ENCODE measurements at regions not wholly inside any gene's neighbourhood (a gene's known extent, or its start where the extent isn't known, plus 50 kb on each side); places are given as distances from the start of the nearest gene placed in this dataset.

- TF ChIP-seq POU2F2 (IDR thresholded peaks at IDR 0.05; ENCODE audit: low read depth, low read length): no peak
- no peak for TF ChIP-seq TAF1 (IDR thresholded peaks at IDR 0.05; ENCODE audit: low read depth, low read length)
- no peak for TF ChIP-seq PAX5 (IDR thresholded peaks at IDR 0.05; ENCODE audit: insufficient read depth, low read length, severe bottlenecking)
- no peak for TF ChIP-seq POLR2AphosphoS5 (IDR thresholded peaks at IDR 0.05; ENCODE audit: low read depth, low read length)
- TF ChIP-seq SPI1 (IDR thresholded peaks at IDR 0.05; ENCODE audit: low read depth, low read length): no peak
- no peak for TF ChIP-seq POLR2A (IDR thresholded peaks at IDR 0.05; ENCODE audit: low read depth, low read length)
- FAIRE-seq (no peak), DNase-seq (ENCODE audit: insufficient read length, low spot score) (no peak)
Observed at GRCh38 chr19:32022044-32022640, 323.3 kb upstream of the ZNF507 start.

DNA sequence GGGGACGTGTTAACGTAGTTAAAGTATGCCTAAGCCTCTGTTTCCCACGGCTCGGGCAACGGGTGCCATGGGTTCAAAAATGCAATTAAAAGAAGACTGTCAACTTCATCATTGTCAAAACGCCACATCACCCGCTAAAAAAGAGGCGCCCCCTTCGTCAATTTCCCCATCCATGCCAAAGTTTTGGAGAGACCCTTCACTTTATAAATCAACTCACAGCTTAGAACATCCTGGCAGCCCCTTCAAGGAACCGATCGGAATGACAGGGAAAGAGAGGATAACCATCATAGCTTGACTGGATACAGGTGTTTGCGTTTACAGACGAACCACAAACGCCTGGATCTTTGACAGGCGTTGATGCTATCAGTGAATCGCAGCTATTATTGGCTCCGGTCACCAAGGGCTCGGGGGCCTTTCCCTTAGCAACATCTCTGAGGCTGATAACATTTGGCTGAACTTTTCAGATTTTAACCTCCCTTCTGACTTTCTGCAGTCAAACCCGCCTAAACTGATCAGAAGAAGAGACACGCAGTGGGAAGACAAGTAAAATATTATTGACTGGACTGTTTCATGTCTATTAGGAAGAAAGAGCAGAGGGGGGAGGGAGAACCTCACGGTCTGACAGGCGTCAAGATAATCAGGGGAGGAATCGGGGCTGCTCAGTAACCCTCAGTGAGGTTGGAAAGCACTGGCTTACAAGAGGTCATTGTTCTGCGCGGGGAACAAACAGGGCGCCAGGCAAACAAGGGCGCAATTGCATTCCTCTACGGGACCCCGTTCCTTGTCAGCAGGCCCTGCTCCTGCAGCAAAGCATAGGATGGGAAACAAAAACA is 322.5 kb upstream of the ZNF507 start:
- TF ChIP-seq TAF1 (IDR thresholded peaks at IDR 0.05; ENCODE audit: low read depth, low read length) (no peak), SPI1 (IDR thresholded peaks at IDR 0.05; ENCODE audit: low read depth, low read length) (no peak), POLR2A (IDR thresholded peaks at IDR 0.05; ENCODE audit: low read depth, low read length) (no peak), POU2F2 (IDR thresholded peaks at IDR 0.05; ENCODE audit: low read depth, low read length) (no peak), PAX5 (IDR thresholded peaks at IDR 0.05; ENCODE audit: insufficient read depth, low read length, severe bottlenecking) (no peak), POLR2AphosphoS5 (IDR thresholded peaks at IDR 0.05; ENCODE audit: low read depth, low read length) (no peak)
- FAIRE-seq (no peak), DNase-seq (ENCODE audit: insufficient read length, low spot score) (no peak)

DNA sequence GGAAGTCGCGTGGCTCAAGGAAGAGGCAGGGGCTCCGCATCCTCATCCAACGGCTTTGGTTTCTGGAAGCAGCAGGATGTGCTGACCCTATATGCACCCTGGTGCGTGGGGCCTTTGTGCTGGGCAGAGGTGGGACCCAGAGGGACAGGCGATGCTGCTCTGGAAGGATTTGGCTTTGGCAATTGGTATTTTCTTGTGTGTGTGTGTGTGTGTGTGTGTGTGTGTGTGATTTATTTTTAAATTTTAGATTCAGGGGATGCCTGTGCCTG is 321.9 kb upstream of the ZNF507 start:
- DNase-seq (ENCODE audit: insufficient read length, low spot score) (no peak), FAIRE-seq (no peak)
- TF ChIP-seq POLR2A (IDR thresholded peaks at IDR 0.05; ENCODE audit: low read depth, low read length): no peak
- no peak for TF ChIP-seq PAX5 (IDR thresholded peaks at IDR 0.05; ENCODE audit: insufficient read depth, low read length, severe bottlenecking)
- TF ChIP-seq TAF1 (IDR thresholded peaks at IDR 0.05; ENCODE audit: low read depth, low read length): no peak
- no peak for TF ChIP-seq POLR2AphosphoS5 (IDR thresholded peaks at IDR 0.05; ENCODE audit: low read depth, low read length)

- FAIRE-seq: no peak
- TF ChIP-seq POLR2A (IDR thresholded peaks at IDR 0.05; ENCODE audit: low read depth, low read length) (no peak), POU2F2 (IDR thresholded peaks at IDR 0.05; ENCODE audit: low read depth, low read length) (no peak), SPI1 (IDR thresholded peaks at IDR 0.05; ENCODE audit: low read depth, low read length) (no peak), PAX5 (IDR thresholded peaks at IDR 0.05; ENCODE audit: insufficient read depth, low read length, severe bottlenecking) (no peak), POLR2AphosphoS5 (IDR thresholded peaks at IDR 0.05; ENCODE audit: low read depth, low read length) (no peak), TAF1 (IDR thresholded peaks at IDR 0.05; ENCODE audit: low read depth, low read length) (no peak)
- DNase-seq (ENCODE audit: insufficient read length, low spot score): no peak
Observed at GRCh38 chr19:32029235-32029634, 316.2 kb upstream of the ZNF507 start.

DNA sequence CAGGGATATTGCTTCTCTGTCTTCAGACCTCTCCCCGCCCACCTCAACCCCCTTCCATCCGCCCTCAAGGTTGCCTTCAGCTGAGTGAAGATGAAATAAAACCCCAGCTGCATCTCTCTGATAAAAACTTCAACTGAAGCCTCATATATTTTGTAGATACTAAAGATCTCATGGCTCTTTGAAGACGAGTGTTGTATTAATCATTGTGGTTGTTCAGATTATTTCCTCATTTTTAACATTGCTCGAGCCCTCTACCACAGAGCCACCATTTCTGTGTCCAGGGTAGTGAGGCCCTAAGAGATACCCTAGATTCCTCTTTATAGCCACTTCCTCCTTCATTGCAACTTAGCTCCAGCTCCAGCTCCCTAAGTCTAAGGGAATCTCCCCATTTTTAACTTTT is 312.8 kb upstream of the ZNF507 start:
- FAIRE-seq (no peak), DNase-seq (ENCODE audit: insufficient read length, low spot score) (no peak)
- TF ChIP-seq PAX5 (IDR thresholded peaks at IDR 0.05; ENCODE audit: insufficient read depth, low read length, severe bottlenecking) (no peak), SPI1 (IDR thresholded peaks at IDR 0.05; ENCODE audit: low read depth, low read length) (no peak), POU2F2 (IDR thresholded peaks at IDR 0.05; ENCODE audit: low read depth, low read length) (no peak), TAF1 (IDR thresholded peaks at IDR 0.05; ENCODE audit: low read depth, low read length) (no peak), POLR2AphosphoS5 (IDR thresholded peaks at IDR 0.05; ENCODE audit: low read depth, low read length) (no peak), POLR2A (IDR thresholded peaks at IDR 0.05; ENCODE audit: low read depth, low read length) (no peak)

DNA sequence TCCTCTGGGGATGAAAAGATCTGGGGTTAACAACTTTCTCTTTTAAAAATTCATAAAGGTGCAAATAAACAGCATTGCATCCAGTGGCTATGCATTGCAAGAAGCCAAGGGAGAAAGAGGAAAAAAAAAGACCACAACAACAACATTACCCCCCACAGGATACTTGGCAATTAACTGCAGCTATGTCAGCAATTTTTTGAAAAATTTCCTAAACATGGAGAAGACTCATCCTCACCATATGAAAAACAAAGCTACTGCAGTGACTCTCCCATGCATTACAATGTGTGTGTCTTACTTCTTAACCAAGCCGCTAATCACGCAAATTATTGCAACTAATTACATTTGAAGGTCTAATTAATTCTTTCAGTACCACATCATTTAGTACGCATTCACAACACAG is 309.8 kb upstream of the ZNF507 start:
- no peak for DNase-seq (ENCODE audit: insufficient read length, low spot score)
- no peak for FAIRE-seq
- TF ChIP-seq POLR2A (IDR thresholded peaks at IDR 0.05; ENCODE audit: low read depth, low read length) (no peak), POLR2AphosphoS5 (IDR thresholded peaks at IDR 0.05; ENCODE audit: low read depth, low read length) (no peak), TAF1 (IDR thresholded peaks at IDR 0.05; ENCODE audit: low read depth, low read length) (no peak), SPI1 (IDR thresholded peaks at IDR 0.05; ENCODE audit: low read depth, low read length) (no peak), PAX5 (IDR thresholded peaks at IDR 0.05; ENCODE audit: insufficient read depth, low read length, severe bottlenecking) (no peak), POU2F2 (IDR thresholded peaks at IDR 0.05; ENCODE audit: low read depth, low read length) (no peak)

GRCh38 chr19:32038021-32038920 is 307.1 kb upstream of the ZNF507 start:
- FAIRE-seq: no peak
- no peak for DNase-seq (ENCODE audit: insufficient read length, low spot score)
- no peak for TF ChIP-seq TAF1 (IDR thresholded peaks at IDR 0.05; ENCODE audit: low read depth, low read length)
- TF ChIP-seq POLR2AphosphoS5 (IDR thresholded peaks at IDR 0.05; ENCODE audit: low read depth, low read length): no peak

DNA sequence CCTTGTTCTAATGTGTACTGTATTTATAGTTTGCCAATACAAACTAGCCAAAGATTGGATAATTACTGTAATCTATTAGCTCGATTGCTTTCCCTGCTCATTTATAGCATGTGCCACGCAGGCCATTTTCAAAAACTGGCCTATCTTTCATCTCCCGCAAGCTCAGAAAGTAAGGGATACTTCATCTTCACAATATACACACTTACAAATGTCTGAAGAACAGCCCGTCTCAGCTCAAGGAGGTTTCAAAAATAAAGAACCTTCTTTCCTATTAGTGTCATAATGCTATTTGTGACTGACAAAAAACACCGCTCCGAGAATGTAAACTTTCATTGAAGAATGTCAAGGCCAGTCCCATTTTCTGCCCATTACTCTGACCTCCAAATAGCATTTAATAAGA is 306.4 kb upstream of the ZNF507 start:
- no peak for FAIRE-seq
- TF ChIP-seq POLR2AphosphoS5 (IDR thresholded peaks at IDR 0.05; ENCODE audit: low read depth, low read length) (no peak), POU2F2 (IDR thresholded peaks at IDR 0.05; ENCODE audit: low read depth, low read length) (no peak), PAX5 (IDR thresholded peaks at IDR 0.05; ENCODE audit: insufficient read depth, low read length, severe bottlenecking) (no peak), TAF1 (IDR thresholded peaks at IDR 0.05; ENCODE audit: low read depth, low read length) (no peak), SPI1 (IDR thresholded peaks at IDR 0.05; ENCODE audit: low read depth, low read length) (no peak), POLR2A (IDR thresholded peaks at IDR 0.05; ENCODE audit: low read depth, low read length) (no peak)
- no peak for DNase-seq (ENCODE audit: insufficient read length, low spot score)

- no peak for FAIRE-seq
- DNase-seq (ENCODE audit: insufficient read length, low spot score): no peak
- TF ChIP-seq POLR2A (IDR thresholded peaks at IDR 0.05; ENCODE audit: low read depth, low read length) (no peak), SPI1 (IDR thresholded peaks at IDR 0.05; ENCODE audit: low read depth, low read length) (no peak), POU2F2 (IDR thresholded peaks at IDR 0.05; ENCODE audit: low read depth, low read length) (no peak), PAX5 (IDR thresholded peaks at IDR 0.05; ENCODE audit: insufficient read depth, low read length, severe bottlenecking) (no peak), TAF1 (IDR thresholded peaks at IDR 0.05; ENCODE audit: low read depth, low read length) (no peak), POLR2AphosphoS5 (IDR thresholded peaks at IDR 0.05; ENCODE audit: low read depth, low read length) (no peak)
Observed at GRCh38 chr19:32039440-32039839, 306.0 kb upstream of the ZNF507 start.
